SK-N-SH (cell line): ENCODE measurements at regions not wholly inside any gene's neighbourhood (a gene's known extent, or its start where the extent isn't known, plus 50 kb on each side); places are given as distances from the start of the nearest gene placed in this dataset.

Experiments used
- CHD2 ChIP-seq: fragments of 150-350 bp; IDR thresholded peaks from 2 replicates; pipeline ENCODE4 v1.6.1; 2018; ENCODE audit warnings: low read length; ENCODE audit not compliant: partially characterized antibody
- CTCF ChIP-seq: fragments of 200-600 bp; sonication (generic); IDR thresholded peaks from 2 replicates; pipeline ENCODE4 v1.6.1; 2017; ENCODE audit warnings: antibody characterized with exemption, mild to moderate bottlenecking, moderate library complexity
- EP300 ChIP-seq, 2 experiments: IDR thresholded peaks; 2 replicates each; pipeline versions ENCODE4 v1.4.0 to v1.6.1; 2012; ENCODE audit warnings: borderline replicate concordance in 1 of 2, low read depth in 1 of 2, low read length in 1 of 2
- FOXM1 ChIP-seq: IDR thresholded peaks from 2 replicates; pipeline ENCODE4 v1.4.0; 2012; ENCODE audit warnings: low read depth, mild to moderate bottlenecking
- GABPA ChIP-seq: IDR thresholded peaks from 2 replicates; pipeline ENCODE4 v1.4.0; 2012; ENCODE audit warnings: low read depth, mild to moderate bottlenecking
- JUND ChIP-seq: IDR thresholded peaks from 2 replicates; pipeline ENCODE4 v1.4.0; 2012
- MAX ChIP-seq: IDR thresholded peaks from 2 replicates; pipeline ENCODE4 v1.4.0; 2012; ENCODE audit warnings: low read depth
- NFIC ChIP-seq: IDR thresholded peaks from 2 replicates; pipeline ENCODE4 v1.4.0; 2012; ENCODE audit warnings: borderline replicate concordance
- PBX3 ChIP-seq: IDR thresholded peaks from 2 replicates; pipeline ENCODE4; 2012
- POLR2AphosphoS5 ChIP-seq: IDR thresholded peaks from 2 replicates; pipeline ENCODE4 v1.6.1; 2012; ENCODE audit warnings: low read depth, low read length
- SIN3A ChIP-seq: IDR thresholded peaks from 2 replicates; pipeline ENCODE4 v1.6.1; 2012; ENCODE audit warnings: low read depth, mild to moderate bottlenecking, low read length, moderate library complexity, borderline replicate concordance
- USF1 ChIP-seq: IDR thresholded peaks from 2 replicates; pipeline ENCODE4 v1.4.0; 2012; ENCODE audit warnings: low read depth, borderline replicate concordance
- YY1 ChIP-seq: IDR thresholded peaks from 2 replicates; pipeline ENCODE4 v1.4.0; 2012; ENCODE audit warnings: low read depth, mild to moderate bottlenecking

GRCh38 chrX:100208076-100208475 lies 202.0 kb downstream of the PCDH19 start:
- TF ChIP-seq NFIC (no peak), CTCF (no peak), GABPA (no peak), SIN3A (no peak), USF1 (no peak), EP300 (IDR thresholded peaks at IDR 0.05; ENCODE audit: borderline replicate concordance in 1 of 2, low read depth in 1 of 2, low read length in 1 of 2) (no peak), FOXM1 (no peak), MAX (no peak), PBX3 (no peak), YY1 (no peak), CHD2 (no peak), JUND (no peak), POLR2AphosphoS5 (no peak)
